Panc1 (cell line): ENCODE measurements at regions not wholly inside any gene's neighbourhood (a gene's known extent, or its start where the extent isn't known, plus 50 kb on each side); places are given as distances from the start of the nearest gene placed in this dataset.

Source experiments
- ATAC-seq: fragments of 200-7000 bp; cut with Tn5 transposase; 2 replicates; pipeline ENCODE4 v1.9.1; 2020; ENCODE audit warnings: mild to moderate bottlenecking, moderate library complexity
- BruUV-seq: library from RNA; stranded (reverse); fragments of 400-500 nt; replicated peaks from 2 replicates; lab custom pipeline; 2021; lab: Mats Ljungman, UMichigan
- CTCF ChIA-PET: fragments of 300-600 bp; sonication (Branson Sonifier 250); formaldehyde crosslinking; loops from one replicate; lab custom pipeline; 2022; ENCODE audit warnings: antibody characterized with exemption; lab: Charles Lee
- POLR2A ChIA-PET: fragments of 300-600 bp; sonication (Branson Sonifier 250); formaldehyde crosslinking; loops from one replicate; lab custom pipeline; 2022; ENCODE audit warnings: antibody characterized with exemption; lab: Charles Lee
- DNase-seq: peaks from one replicate; pipeline ENCODE4 v3.0.0-alpha.2; 2010; ENCODE audit warnings: low read depth, low spot score
- H3K27ac ChIP-seq: 2 replicates; pipeline ENCODE4 v1.5.1; 2011; ENCODE audit warnings: mild to moderate bottlenecking, low read length, inconsistent platforms
- H3K27me3 ChIP-seq: fragments of 200-500 bp; sonication (Bioruptor generic); 2 replicates; pipeline ENCODE4 v1.6.0; 2014; ENCODE audit warnings: low read length, inconsistent platforms; ENCODE audit not compliant: control insufficient read depth, insufficient read depth
- H3K36me3 ChIP-seq: fragments of 200-500 bp; sonication (Bioruptor generic); 2 replicates; pipeline ENCODE4 v1.5.1; 2014; ENCODE audit warnings: inconsistent platforms, mild to moderate bottlenecking, low read length, moderate library complexity; ENCODE audit not compliant: control insufficient read depth, insufficient read depth
- H3K4me1 ChIP-seq: 2 replicates; pipeline ENCODE4 v1.5.1; 2011; ENCODE audit warnings: inconsistent platforms, mild to moderate bottlenecking, low read length, moderate library complexity; ENCODE audit not compliant: control insufficient read depth, insufficient read depth
- H3K4me3 ChIP-seq, 2 experiments: 2 replicates each; pipeline ENCODE4 v1.5.1; 2011 to 2012; ENCODE audit warnings: low read depth in 2 of 2, low read length in 2 of 2, mild to moderate bottlenecking in 2 of 2, inconsistent platforms in 1 of 2, moderate library complexity in 1 of 2
- H3K9me3 ChIP-seq: fragments of 200-500 bp; sonication (Bioruptor generic); 2 replicates; pipeline ENCODE4 v1.5.1; 2014; ENCODE audit warnings: low read depth, mild to moderate bottlenecking, inconsistent platforms, low read length, moderate library complexity; ENCODE audit not compliant: control insufficient read depth, insufficient read depth
- POLR2AphosphoS5 ChIP-seq: IDR thresholded peaks from 2 replicates; pipeline ENCODE4 v1.6.1; 2012; ENCODE audit warnings: mild to moderate bottlenecking, low read depth, low read length, moderate library complexity
- SIN3A ChIP-seq: IDR thresholded peaks from 2 replicates; pipeline ENCODE4 v1.6.1; 2012; ENCODE audit warnings: low read depth, mild to moderate bottlenecking, low read length, moderate library complexity, borderline replicate concordance; ENCODE audit not compliant: insufficient read depth
- TCF7L2 ChIP-seq: IDR thresholded peaks from 2 replicates; pipeline ENCODE4 v1.6.1; 2011; ENCODE audit warnings: mild to moderate bottlenecking, low read depth, low read length, inconsistent platforms
- in situ Hi-C: cut with HindIII; loops from 2 replicates; pipeline ENCODE4 v1.10.0; 2016; ENCODE audit warnings: low sequenced_read_pairs, low pct_unique_long_range_greater_than_20kb
- intact Hi-C: fragments of 100-400 bp; cut with micrococcal nuclease; formaldehyde crosslinking; loops from one replicate; pipeline ENCODE4 v1.10.0; 2022; ENCODE audit not compliant: unreplicated experiment
- TF ChIP-seq, protein P1 (sequence below), 2 experiments: IDR thresholded peaks; 2 replicates each; pipeline ENCODE4 v1.6.1; 2011 to 2012; ENCODE audit warnings: low read depth in 2 of 2, control low read depth in 1 of 2, low read length in 1 of 2, mild to moderate bottlenecking in 1 of 2, moderate library complexity in 1 of 2; ENCODE audit not compliant: insufficient read depth in 1 of 2
- TF ChIP-seq, protein P2 (sequence below): fragments of 450-650 bp; IDR thresholded peaks from 2 replicates; pipeline ENCODE4 v1.5.1; 2017; ENCODE audit warnings: mild to moderate bottlenecking

GRCh38 chr7:13489386-13489785 lies 500.1 kb downstream of the ETV1 start:
- intact Hi-C loops (no loop called here), in situ Hi-C loops (no loop called here)
- H3K27ac ChIP-seq: no peak overlapping the region

DNA sequence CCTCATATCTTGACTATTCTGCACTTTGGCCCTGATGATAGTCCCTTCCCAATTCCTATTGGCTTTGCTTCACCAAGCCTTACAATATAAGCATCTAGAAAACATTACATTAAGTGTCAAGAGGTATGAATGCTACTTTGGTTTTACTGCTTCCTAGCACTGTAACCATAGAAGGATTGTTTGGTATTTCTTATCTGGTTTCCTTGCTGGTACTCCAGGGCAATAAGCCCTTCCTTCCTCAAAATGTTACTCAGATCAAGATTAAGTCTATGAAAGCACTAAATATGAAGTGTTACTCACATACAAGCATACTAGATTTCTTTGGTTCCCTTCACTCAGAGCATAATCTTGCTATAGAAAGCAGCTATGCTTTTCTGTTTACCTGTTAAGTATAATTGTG lies 492.5 kb downstream of the ETV1 start:
- Histone ChIP-seq H3K36me3 (no peaks in the 10 kb centered on the region), H3K27ac (no peak overlapping the region), H3K4me1 (no peaks in the 10 kb centered on the region), H3K27me3 (no peaks in the 10 kb centered on the region), H3K4me3 (no peak overlapping the region), H3K9me3 (no peaks in the 10 kb centered on the region)
- POLR2A ChIA-PET: no interaction called here
- no TSS peak for BruUV-seq
- intact Hi-C loops (no loop called here), in situ Hi-C loops (no loop called here)
- no peak for TF ChIP-seq SIN3A
- TF ChIP-seq TCF7L2: no peak
- TF ChIP-seq, protein P1, sequence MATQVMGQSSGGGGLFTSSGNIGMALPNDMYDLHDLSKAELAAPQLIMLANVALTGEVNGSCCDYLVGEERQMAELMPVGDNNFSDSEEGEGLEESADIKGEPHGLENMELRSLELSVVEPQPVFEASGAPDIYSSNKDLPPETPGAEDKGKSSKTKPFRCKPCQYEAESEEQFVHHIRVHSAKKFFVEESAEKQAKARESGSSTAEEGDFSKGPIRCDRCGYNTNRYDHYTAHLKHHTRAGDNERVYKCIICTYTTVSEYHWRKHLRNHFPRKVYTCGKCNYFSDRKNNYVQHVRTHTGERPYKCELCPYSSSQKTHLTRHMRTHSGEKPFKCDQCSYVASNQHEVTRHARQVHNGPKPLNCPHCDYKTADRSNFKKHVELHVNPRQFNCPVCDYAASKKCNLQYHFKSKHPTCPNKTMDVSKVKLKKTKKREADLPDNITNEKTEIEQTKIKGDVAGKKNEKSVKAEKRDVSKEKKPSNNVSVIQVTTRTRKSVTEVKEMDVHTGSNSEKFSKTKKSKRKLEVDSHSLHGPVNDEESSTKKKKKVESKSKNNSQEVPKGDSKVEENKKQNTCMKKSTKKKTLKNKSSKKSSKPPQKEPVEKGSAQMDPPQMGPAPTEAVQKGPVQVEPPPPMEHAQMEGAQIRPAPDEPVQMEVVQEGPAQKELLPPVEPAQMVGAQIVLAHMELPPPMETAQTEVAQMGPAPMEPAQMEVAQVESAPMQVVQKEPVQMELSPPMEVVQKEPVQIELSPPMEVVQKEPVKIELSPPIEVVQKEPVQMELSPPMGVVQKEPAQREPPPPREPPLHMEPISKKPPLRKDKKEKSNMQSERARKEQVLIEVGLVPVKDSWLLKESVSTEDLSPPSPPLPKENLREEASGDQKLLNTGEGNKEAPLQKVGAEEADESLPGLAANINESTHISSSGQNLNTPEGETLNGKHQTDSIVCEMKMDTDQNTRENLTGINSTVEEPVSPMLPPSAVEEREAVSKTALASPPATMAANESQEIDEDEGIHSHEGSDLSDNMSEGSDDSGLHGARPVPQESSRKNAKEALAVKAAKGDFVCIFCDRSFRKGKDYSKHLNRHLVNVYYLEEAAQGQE (IDR thresholded peaks at IDR 0.05; ENCODE audit: insufficient read depth in 1 of 2, low read depth in 2 of 2, low read length in 1 of 2): no peak
- TF ChIP-seq, protein P2, sequence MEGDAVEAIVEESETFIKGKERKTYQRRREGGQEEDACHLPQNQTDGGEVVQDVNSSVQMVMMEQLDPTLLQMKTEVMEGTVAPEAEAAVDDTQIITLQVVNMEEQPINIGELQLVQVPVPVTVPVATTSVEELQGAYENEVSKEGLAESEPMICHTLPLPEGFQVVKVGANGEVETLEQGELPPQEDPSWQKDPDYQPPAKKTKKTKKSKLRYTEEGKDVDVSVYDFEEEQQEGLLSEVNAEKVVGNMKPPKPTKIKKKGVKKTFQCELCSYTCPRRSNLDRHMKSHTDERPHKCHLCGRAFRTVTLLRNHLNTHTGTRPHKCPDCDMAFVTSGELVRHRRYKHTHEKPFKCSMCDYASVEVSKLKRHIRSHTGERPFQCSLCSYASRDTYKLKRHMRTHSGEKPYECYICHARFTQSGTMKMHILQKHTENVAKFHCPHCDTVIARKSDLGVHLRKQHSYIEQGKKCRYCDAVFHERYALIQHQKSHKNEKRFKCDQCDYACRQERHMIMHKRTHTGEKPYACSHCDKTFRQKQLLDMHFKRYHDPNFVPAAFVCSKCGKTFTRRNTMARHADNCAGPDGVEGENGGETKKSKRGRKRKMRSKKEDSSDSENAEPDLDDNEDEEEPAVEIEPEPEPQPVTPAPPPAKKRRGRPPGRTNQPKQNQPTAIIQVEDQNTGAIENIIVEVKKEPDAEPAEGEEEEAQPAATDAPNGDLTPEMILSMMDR: no peak
- TF ChIP-seq POLR2AphosphoS5: no peak
- no peak for ATAC-seq
- CTCF ChIA-PET: no interaction called here
- DNase-seq: no peak

More at GRCh38 chr7:13489386-13489785, 500.1 kb downstream of the ETV1 start:
- Histone ChIP-seq H3K36me3 (no peaks in the 10 kb centered on the region), H3K27me3 (no peaks in the 10 kb centered on the region), H3K9me3 (no peaks in the 10 kb centered on the region), H3K4me3 (no peak overlapping the region), H3K4me1 (no peaks in the 10 kb centered on the region)
- ChIA-PET CTCF (no interaction called here), POLR2A (no interaction called here)
- BruUV-seq: no TSS peak
- TF ChIP-seq, protein P1 (IDR thresholded peaks at IDR 0.05; ENCODE audit: insufficient read depth in 1 of 2, low read depth in 2 of 2, low read length in 1 of 2): no peak
- TF ChIP-seq, protein P2: no peak
- TF ChIP-seq POLR2AphosphoS5 (no peak), SIN3A (no peak), TCF7L2 (no peak)
- ATAC-seq (no peak), DNase-seq (no peak)
